CD4-positive, alpha-beta T cell treated with Interleukin-6 for 4 hours (primary cell): ENCODE measurements at regions not wholly inside any gene's neighbourhood (a gene's known extent, or its start where the extent isn't known, plus 50 kb on each side); places are given as distances from the start of the nearest gene placed in this dataset.

Experiments used
- DNase-seq: peaks from one replicate; pipeline ENCODE4 v3.0.0-alpha.2; 2020; ENCODE audit warnings: mixed read lengths

DNA sequence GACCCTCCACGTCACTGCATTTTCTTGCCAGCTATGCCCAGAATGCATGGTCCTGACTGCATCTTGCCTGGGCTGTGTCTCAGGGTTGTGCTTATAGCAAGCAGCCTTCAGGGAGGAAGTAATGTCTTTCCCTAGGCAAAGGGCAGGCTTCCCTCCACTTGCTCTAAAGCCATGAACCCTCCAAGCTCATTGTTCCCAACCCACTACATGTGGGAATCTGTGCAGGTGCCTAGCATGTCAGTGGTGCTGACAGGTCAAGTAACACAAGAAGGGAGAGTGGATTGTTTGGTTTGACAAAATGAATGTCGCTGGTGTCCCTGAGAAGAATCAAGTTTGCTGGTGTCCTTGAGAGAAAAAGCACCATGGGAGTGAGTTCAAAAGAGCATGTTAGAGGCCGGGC, 53.9 kb upstream of the UCN3 start:
- no peak for DNase-seq

GRCh38 chr10:5311617-5312016, 53.1 kb upstream of the UCN3 start:
- DNase-seq, result no peak

GRCh38 chr10:5314840-5315239, 49.9 kb upstream of the UCN3 start:
- DNase-seq, result no peak
